ENCODE measurements at regions not wholly inside any gene's neighbourhood (a gene's known extent, or its start where the extent isn't known, plus 50 kb on each side); places are given as distances from the start of the nearest gene placed in this dataset.

- H3K79me1 ChIP-seq (ENCODE audit: insufficient read depth, low read depth, low read length, poor library complexity, severe bottlenecking) = no peaks in the 10 kb centered on the region
- H3K27me3 ChIP-seq (ENCODE audit: insufficient read depth, low read length) = no peaks in the 10 kb centered on the region
- no peak overlapping the region for H3K4me3 Mint-ChIP-seq
- H3K4me1 Mint-ChIP-seq = no peaks in the 10 kb centered on the region; a peak in 2 of 4 replicates
- H4K5ac ChIP-seq (ENCODE audit: insufficient read length, low read depth, low read length) = no peak overlapping the region
- H3K79me2 ChIP-seq (ENCODE audit: insufficient read depth, low read length) = no peaks in the 10 kb centered on the region
- no peak overlapping the region for H2BK15ac ChIP-seq (ENCODE audit: low read depth, low read length)
- no CpG with 5 or more reads among the region's 6 CpGs for WGBS (ENCODE audit: extremely low coverage, insufficient read length, low lambda C conversion rate)
- H3K27me3 Mint-ChIP-seq (ENCODE audit: low read depth) = no peaks in the 10 kb centered on the region
- H2BK120ac ChIP-seq (ENCODE audit: low read depth, low read length, poor library complexity, severe bottlenecking) = no peak overlapping the region
- no peak overlapping the region for H2BK12ac ChIP-seq (ENCODE audit: insufficient read length, low read depth, low read length)
- no peak overlapping the region for H3T11ph ChIP-seq (ENCODE audit: low read length)
- H3K9me3 ChIP-seq (ENCODE audit: control insufficient read depth, low read depth, low read length) = no peaks in the 10 kb centered on the region
- H4K91ac ChIP-seq (ENCODE audit: insufficient read length, low read depth, low read length) = no peak overlapping the region
- H3K4me2 ChIP-seq (ENCODE audit: insufficient read depth, insufficient read length, low read length) = no peak overlapping the region
- H3K9ac ChIP-seq (ENCODE audit: extremely low read depth, insufficient read length, low read length) = no peak overlapping the region
- no peak overlapping the region for H3K23ac ChIP-seq (ENCODE audit: insufficient read length, low read depth, low read length)
- no peak overlapping the region for H3K18ac ChIP-seq (ENCODE audit: insufficient read length, low read depth, low read length)
- no peak overlapping the region for H4K8ac ChIP-seq (replicated peaks; ENCODE audit: insufficient read length, low read depth, low read length)
- no peak overlapping the region for H2AK5ac ChIP-seq (ENCODE audit: insufficient read length, low read length)
- no peaks in the 10 kb centered on the region for H3K36me3 Mint-ChIP-seq (ENCODE audit: insufficient read depth in 1 of 3, low read depth in 3 of 3)
- no peak overlapping the region for H2AFZ ChIP-seq (ENCODE audit: low read length)
- H3K4me1 ChIP-seq (ENCODE audit: insufficient read depth, low read length) = no peaks in the 10 kb centered on the region; the same call in 1 of the 2 replicates
- H3K4ac ChIP-seq (ENCODE audit: low read depth, low read length) = no peak overlapping the region
- no peak overlapping the region for H2BK20ac ChIP-seq (ENCODE audit: low read depth, low read length, poor library complexity, severe bottlenecking)
- H3K23me2 ChIP-seq (ENCODE audit: insufficient read length, low read depth, low read length, poor library complexity, severe bottlenecking) = no peaks in the 10 kb centered on the region
- H3K14ac ChIP-seq (ENCODE audit: insufficient read depth, low read length) = no peak overlapping the region
- no peak overlapping the region; a peak in 1 of 7 replicates for H3K27ac Mint-ChIP-seq
- no peaks in the 10 kb centered on the region for H3K9me3 Mint-ChIP-seq
- no peak overlapping the region for H3K27ac ChIP-seq (ENCODE audit: insufficient read length, low read depth, low read length)
- TF ChIP-seq, protein P1, sequence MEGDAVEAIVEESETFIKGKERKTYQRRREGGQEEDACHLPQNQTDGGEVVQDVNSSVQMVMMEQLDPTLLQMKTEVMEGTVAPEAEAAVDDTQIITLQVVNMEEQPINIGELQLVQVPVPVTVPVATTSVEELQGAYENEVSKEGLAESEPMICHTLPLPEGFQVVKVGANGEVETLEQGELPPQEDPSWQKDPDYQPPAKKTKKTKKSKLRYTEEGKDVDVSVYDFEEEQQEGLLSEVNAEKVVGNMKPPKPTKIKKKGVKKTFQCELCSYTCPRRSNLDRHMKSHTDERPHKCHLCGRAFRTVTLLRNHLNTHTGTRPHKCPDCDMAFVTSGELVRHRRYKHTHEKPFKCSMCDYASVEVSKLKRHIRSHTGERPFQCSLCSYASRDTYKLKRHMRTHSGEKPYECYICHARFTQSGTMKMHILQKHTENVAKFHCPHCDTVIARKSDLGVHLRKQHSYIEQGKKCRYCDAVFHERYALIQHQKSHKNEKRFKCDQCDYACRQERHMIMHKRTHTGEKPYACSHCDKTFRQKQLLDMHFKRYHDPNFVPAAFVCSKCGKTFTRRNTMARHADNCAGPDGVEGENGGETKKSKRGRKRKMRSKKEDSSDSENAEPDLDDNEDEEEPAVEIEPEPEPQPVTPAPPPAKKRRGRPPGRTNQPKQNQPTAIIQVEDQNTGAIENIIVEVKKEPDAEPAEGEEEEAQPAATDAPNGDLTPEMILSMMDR (conservative IDR thresholded peaks at IDR 0.05) = no peak
- no peak overlapping the region for H3K56ac ChIP-seq (ENCODE audit: insufficient read length, low read depth, low read length)
- no peaks in the 10 kb centered on the region for H4K20me1 ChIP-seq (ENCODE audit: control insufficient read depth, insufficient read depth, insufficient read length)
- DNase-seq = no peak
- no peak overlapping the region for H2BK5ac ChIP-seq (ENCODE audit: insufficient read length, low read length)
Observed at GRCh38 chr13:79673310-79673992, 192.5 kb downstream of the NDFIP2 start.
